PC-9 (cell line): ENCODE measurements at regions not wholly inside any gene's neighbourhood (a gene's known extent, or its start where the extent isn't known, plus 50 kb on each side); places are given as distances from the start of the nearest gene placed in this dataset.

ENCODE experiments used
- BruUV-seq: library from RNA; stranded (reverse); fragments of 400-500 nt; replicated peaks from 2 replicates; lab custom pipeline; 2021; lab: Mats Ljungman, UMichigan
- CTCF ChIA-PET: fragments of 300-600 bp; sonication (Branson Sonifier 250); formaldehyde crosslinking; loops from one replicate; lab custom pipeline; 2022; ENCODE audit warnings: antibody characterized with exemption; lab: Charles Lee
- POLR2A ChIA-PET: fragments of 300-600 bp; sonication (Branson Sonifier 250); formaldehyde crosslinking; loops from one replicate; lab custom pipeline; 2022; ENCODE audit warnings: antibody characterized with exemption; ENCODE audit not compliant: unreplicated experiment; lab: Charles Lee
- DNase-seq, 2 experiments: peaks; one replicate each; pipeline versions ENCODE4 v3.0.0 to v3.0.0-alpha.2; 2015 to 2022; ENCODE audit warnings: mixed read lengths in 1 of 2
- H2AFZ ChIP-seq: fragments of 200-600 bp; sonication (generic); 2 replicates; pipeline ENCODE4 v1.8.1; 2017; ENCODE audit warnings: antibody characterized with exemption
- H3F3A ChIP-seq: fragments of 200-600 bp; sonication (generic); 2 replicates; pipeline ENCODE4 v1.8.1; 2017; ENCODE audit warnings: antibody characterized with exemption, mild to moderate bottlenecking, low read depth; ENCODE audit not compliant: insufficient read depth
- H3K27ac ChIP-seq: fragments of 200-600 bp; sonication (generic); 2 replicates; pipeline ENCODE4 v1.6.1; 2016; ENCODE audit warnings: mixed run types
- H3K27me3 ChIP-seq: fragments of 200-600 bp; sonication (generic); 2 replicates; pipeline ENCODE4 v1.6.1; 2016; ENCODE audit warnings: low read depth, mixed run types; ENCODE audit not compliant: insufficient read depth
- H3K36me3 ChIP-seq: fragments of 200-600 bp; sonication (generic); 2 replicates; pipeline ENCODE4 v1.6.1; 2016; ENCODE audit warnings: low read depth, mixed run types
- H3K4me1 ChIP-seq: fragments of 200-600 bp; sonication (generic); replicated peaks from 2 replicates; pipeline ENCODE4 v1.6.1; 2016; ENCODE audit warnings: mixed run types; ENCODE audit not compliant: insufficient read depth
- H3K4me2 ChIP-seq: fragments of 200-600 bp; sonication (generic); 2 replicates; pipeline ENCODE4 v1.6.1; 2017; ENCODE audit warnings: mixed run types
- H3K4me3 ChIP-seq: fragments of 200-600 bp; sonication (generic); 2 replicates; pipeline ENCODE4 v1.6.1; 2016; ENCODE audit warnings: mixed run types
- H3K79me2 ChIP-seq: fragments of 200-600 bp; sonication (generic); 2 replicates; pipeline ENCODE4 v1.6.1; 2017; ENCODE audit warnings: low read depth, mixed run types
- H3K9me2 ChIP-seq: fragments of 200-600 bp; sonication (generic); 2 replicates; pipeline ENCODE4 v1.8.1; 2017; ENCODE audit warnings: mild to moderate bottlenecking; ENCODE audit not compliant: insufficient read depth
- H3K9me3 ChIP-seq: fragments of 200-600 bp; sonication (generic); 2 replicates; pipeline ENCODE4 v1.8.1; 2016; ENCODE audit warnings: low read depth; ENCODE audit not compliant: insufficient read depth
- H4K20me1 ChIP-seq: fragments of 200-600 bp; sonication (generic); 2 replicates; pipeline ENCODE4 v1.8.1; 2017; ENCODE audit not compliant: insufficient read depth
- EZH2 ChIP-seq: fragments of 200-600 bp; sonication (generic); IDR thresholded peaks from 2 replicates; pipeline ENCODE4 v1.8.0; 2017; ENCODE audit warnings: antibody characterized with exemption, low read depth
- intact Hi-C: fragments of 100-400 bp; cut with micrococcal nuclease; formaldehyde crosslinking; loops from one replicate; pipeline ENCODE4 v1.10.0; 2022; ENCODE audit not compliant: unreplicated experiment
- TF ChIP-seq, protein P1 (sequence below): fragments of 200-600 bp; sonication (generic); conservative IDR thresholded peaks from 2 replicates; pipeline ENCODE4 v1.6.1; 2017; ENCODE audit warnings: mixed run types, antibody characterized with exemption, mild to moderate bottlenecking, moderate library complexity

DNA sequence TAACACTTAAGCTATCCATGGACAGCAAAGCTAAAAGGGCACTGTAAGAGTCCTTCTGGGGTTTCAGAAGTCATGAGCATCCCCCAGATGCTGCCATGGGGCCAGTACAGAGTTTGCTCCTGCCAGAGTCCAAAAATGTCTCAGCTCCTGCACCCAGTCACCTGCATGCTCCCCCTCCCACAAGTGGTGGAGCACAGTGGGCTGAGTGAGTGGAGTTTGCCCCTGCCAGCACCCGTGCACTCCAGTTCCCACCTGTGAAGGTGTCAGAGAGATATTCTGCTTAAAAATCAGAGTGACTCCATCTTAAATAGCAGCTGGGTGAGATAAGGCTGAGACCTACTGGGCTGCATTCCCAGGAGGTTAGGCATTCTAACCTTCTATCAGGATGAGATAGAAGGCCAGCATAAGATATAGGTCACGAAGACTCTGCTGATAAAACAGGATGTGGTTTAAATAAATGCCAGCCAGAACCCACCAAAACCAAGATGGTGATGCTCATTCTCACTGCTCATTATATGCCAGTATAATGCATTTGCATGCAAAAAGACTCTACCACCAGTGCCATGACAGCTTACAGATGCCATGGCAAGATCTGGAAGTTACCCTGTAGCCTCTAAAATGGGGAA, 140.1 kb upstream of the ZNF92 start:
- no TSS peak for BruUV-seq
- POLR2A ChIA-PET, result no interaction called here
- Histone ChIP-seq H3F3A (no peaks in the 10 kb centered on the region), H3K4me2 (no peak overlapping the region), H2AFZ (no peak overlapping the region), H3K4me3 (no peak overlapping the region), H3K9me3 (no peaks in the 10 kb centered on the region), H3K27ac (no peak overlapping the region), H3K36me3 (no peaks in the 10 kb centered on the region), H3K79me2 (no peaks in the 10 kb centered on the region), H4K20me1 (no peaks in the 10 kb centered on the region), H3K9me2 (no peaks in the 10 kb centered on the region), H3K4me1 (no peaks in the 10 kb centered on the region), H3K27me3 (no peaks in the 10 kb centered on the region)
- DNase-seq, result no peak
- CTCF ChIA-PET, result no interaction called here
- TF ChIP-seq EZH2, result no peak
- TF ChIP-seq, protein P1, sequence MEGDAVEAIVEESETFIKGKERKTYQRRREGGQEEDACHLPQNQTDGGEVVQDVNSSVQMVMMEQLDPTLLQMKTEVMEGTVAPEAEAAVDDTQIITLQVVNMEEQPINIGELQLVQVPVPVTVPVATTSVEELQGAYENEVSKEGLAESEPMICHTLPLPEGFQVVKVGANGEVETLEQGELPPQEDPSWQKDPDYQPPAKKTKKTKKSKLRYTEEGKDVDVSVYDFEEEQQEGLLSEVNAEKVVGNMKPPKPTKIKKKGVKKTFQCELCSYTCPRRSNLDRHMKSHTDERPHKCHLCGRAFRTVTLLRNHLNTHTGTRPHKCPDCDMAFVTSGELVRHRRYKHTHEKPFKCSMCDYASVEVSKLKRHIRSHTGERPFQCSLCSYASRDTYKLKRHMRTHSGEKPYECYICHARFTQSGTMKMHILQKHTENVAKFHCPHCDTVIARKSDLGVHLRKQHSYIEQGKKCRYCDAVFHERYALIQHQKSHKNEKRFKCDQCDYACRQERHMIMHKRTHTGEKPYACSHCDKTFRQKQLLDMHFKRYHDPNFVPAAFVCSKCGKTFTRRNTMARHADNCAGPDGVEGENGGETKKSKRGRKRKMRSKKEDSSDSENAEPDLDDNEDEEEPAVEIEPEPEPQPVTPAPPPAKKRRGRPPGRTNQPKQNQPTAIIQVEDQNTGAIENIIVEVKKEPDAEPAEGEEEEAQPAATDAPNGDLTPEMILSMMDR, result no peak
- intact Hi-C loops, result no loop called here

DNA sequence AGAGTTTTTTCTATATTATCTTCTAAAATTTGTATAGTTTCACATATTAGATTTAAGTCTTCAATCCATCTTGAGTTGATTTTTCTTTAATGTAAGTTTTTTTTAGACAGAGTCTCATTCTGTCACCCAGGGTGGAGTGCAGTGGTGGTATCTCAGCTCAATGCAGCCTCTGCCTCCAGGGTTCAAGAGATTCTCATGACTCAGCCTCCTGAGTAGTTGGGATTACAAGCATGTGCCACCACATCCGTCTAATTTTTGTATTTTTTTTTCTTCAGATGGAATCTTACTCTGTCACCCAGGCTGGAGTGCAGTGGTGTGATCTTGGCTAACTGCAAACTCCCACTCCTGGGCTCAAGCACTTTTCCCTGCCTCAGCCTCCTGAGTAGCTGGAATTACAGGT, 143.4 kb upstream of the ZNF92 start:
- H3K79me2 ChIP-seq, result no peaks in the 10 kb centered on the region
- no peak overlapping the region for H3K4me3 ChIP-seq
- no peaks in the 10 kb centered on the region for H3F3A ChIP-seq
- TF ChIP-seq, protein P1, result no peak
- TF ChIP-seq EZH2, result no peak
- no peak overlapping the region for H3K27ac ChIP-seq
- ChIA-PET POLR2A (no interaction called here), CTCF (no interaction called here)
- intact Hi-C loops, result no loop called here
- H3K4me1 ChIP-seq, result no peaks in the 10 kb centered on the region
- no peak for DNase-seq
- H3K4me2 ChIP-seq, result no peak overlapping the region
- no peaks in the 10 kb centered on the region for H3K36me3 ChIP-seq
- H3K9me2 ChIP-seq, result no peaks in the 10 kb centered on the region
- no peaks in the 10 kb centered on the region for H4K20me1 ChIP-seq
- H3K27me3 ChIP-seq, result no peaks in the 10 kb centered on the region
- no peak overlapping the region for H2AFZ ChIP-seq
- H3K9me3 ChIP-seq, result no peaks in the 10 kb centered on the region
- BruUV-seq, result no TSS peak

DNA sequence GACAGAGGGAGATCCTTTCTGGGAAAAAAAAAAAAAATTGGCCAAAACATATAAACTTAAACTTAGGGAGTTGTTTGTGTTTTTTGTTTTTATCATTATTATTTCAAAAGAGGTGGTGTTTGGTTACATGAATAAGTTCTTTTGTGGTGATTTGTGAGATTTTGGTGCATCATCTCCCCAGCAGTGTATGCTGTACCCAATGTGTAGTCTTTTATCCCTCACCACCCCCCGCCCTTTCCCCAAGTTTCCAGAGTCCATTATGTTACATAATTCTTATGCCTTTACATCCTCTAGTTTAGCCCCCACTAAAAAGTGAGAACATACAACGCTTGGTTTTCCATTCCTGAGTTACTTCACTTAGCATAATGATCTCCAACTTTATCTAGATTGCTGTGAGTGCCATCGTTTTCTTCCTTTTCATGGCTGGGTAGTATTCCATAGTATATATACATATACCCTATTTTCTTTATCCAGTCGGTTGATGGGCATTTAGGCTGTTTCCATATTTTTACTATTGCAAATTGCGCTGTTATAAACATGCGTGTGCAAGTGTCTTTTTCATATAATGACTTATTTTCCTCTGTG, 148.1 kb upstream of the ZNF92 start:
- Histone ChIP-seq H4K20me1 (no peaks in the 10 kb centered on the region), H3K9me3 (no peaks in the 10 kb centered on the region), H3K79me2 (no peaks in the 10 kb centered on the region), H3K4me2 (no peak overlapping the region), H3K9me2 (no peaks in the 10 kb centered on the region), H3K4me3 (no peak overlapping the region), H2AFZ (no peak overlapping the region), H3K27ac (no peak overlapping the region), H3K4me1 (no peaks in the 10 kb centered on the region), H3K36me3 (no peaks in the 10 kb centered on the region), H3F3A (no peaks in the 10 kb centered on the region), H3K27me3 (no peaks in the 10 kb centered on the region)
- BruUV-seq, result no TSS peak
- CTCF ChIA-PET, result no interaction called here
- TF ChIP-seq, protein P1, result no peak
- no peak for TF ChIP-seq EZH2
- no peak for DNase-seq
- intact Hi-C loops, result no loop called here
- POLR2A ChIA-PET, result no interaction called here
